K562 (cell line): ENCODE measurements at regions not wholly inside any gene's neighbourhood (a gene's known extent, or its start where the extent isn't known, plus 50 kb on each side); places are given as distances from the start of the nearest gene placed in this dataset.

ENCODE experiments used
- ATAC-seq: fragments of 200-7000 bp; cut with Tn5 transposase; 3 replicates; pipeline ENCODE4 v1.9.1; 2020; ENCODE audit warnings: moderate library complexity
- BruUV-seq: library from RNA; stranded (reverse); fragments of 400-500 nt; replicated peaks from 2 replicates; lab custom pipeline; 2021; lab: Mats Ljungman, UMichigan
- CTCF ChIA-PET: fragments of 300-600 bp; formaldehyde crosslinking; extraction: SDS; loops from one replicate; lab custom pipeline; 2021; ENCODE audit warnings: low intra/inter-chr PET ratio; lab: Yijun Ruan, JAX
- POLR2A ChIA-PET: fragments of 300-600, 350-650 bp; sonication (Branson Sonifier 250); formaldehyde crosslinking; extraction: SDS; loops from one replicate; lab custom pipeline; 2021; ENCODE audit warnings: antibody characterized with exemption, inconsistent platforms; lab: Yijun Ruan, JAX
- DNase-seq, 4 experiments: peaks; one replicate each; pipeline versions ENCODE4 v3.0.0 to v3.0.0-alpha.2; 2011 to 2018; ENCODE audit warnings: low spot score in 3 of 4, mixed read lengths in 3 of 4; ENCODE audit errors: extremely low read depth in 1 of 4
- FAIRE-seq: peaks from 2 replicates; lab custom pipeline; 2011; peaks lifted over from hg19 to GRCh38; lab: Jason Lieb, UNC
- H2AFZ ChIP-seq: 2 replicates; pipeline ENCODE4 v1.6.0; 2011; ENCODE audit warnings: low read depth, low read length, control low read depth, inconsistent platforms
- H3K27ac ChIP-seq: fragments of 200-600 bp; 3 replicates; pipeline ENCODE4 v1.8.0; 2011; ENCODE audit warnings: low read depth, mild to moderate bottlenecking, control low read depth, inconsistent platforms, low read length, moderate library complexity, mixed read lengths; ENCODE audit errors: extremely low read depth
- H3K27me3 ChIP-seq, 2 experiments: fragments of 300-600 bp in 1 of 2; 2 replicates in 1 of 2; 3 replicates in 1 of 2; pipeline versions ENCODE4 v1.6.0 to v1.8.0; 2011; ENCODE audit warnings: inconsistent platforms in 2 of 2, low read length in 2 of 2, mild to moderate bottlenecking in 1 of 2, mixed read lengths in 1 of 2, moderate library complexity in 1 of 2; ENCODE audit not compliant: control insufficient read depth in 2 of 2, insufficient read depth in 2 of 2
- H3K36me3 ChIP-seq: fragments of 300-600 bp; 3 replicates; pipeline ENCODE4 v1.8.0; 2011; ENCODE audit warnings: mild to moderate bottlenecking, low read length, inconsistent platforms; ENCODE audit not compliant: control insufficient read depth, insufficient read depth
- H3K4me1 ChIP-seq, 2 experiments: fragments of 200-600 bp in 1 of 2; replicated peaks in 1 of 2; 2 replicates in 1 of 2; 3 replicates in 1 of 2; pipeline versions ENCODE4 v1.5.1 to v1.8.0; 2011; ENCODE audit warnings: inconsistent platforms in 2 of 2, low read length in 2 of 2, mild to moderate bottlenecking in 1 of 2, mixed read lengths in 1 of 2, moderate library complexity in 1 of 2; ENCODE audit not compliant: control insufficient read depth in 2 of 2, insufficient read depth in 2 of 2
- H3K4me2 ChIP-seq: 2 replicates; pipeline ENCODE4 v1.6.1; 2011; ENCODE audit warnings: low read length, control low read depth, inconsistent platforms, mixed read lengths; ENCODE audit not compliant: insufficient read depth
- H3K4me3 ChIP-seq: fragments of 200-600 bp; sonication (generic), shearing (Covaris generic); 2 replicates; pipeline ENCODE4 v1.5.1; 2016; ENCODE audit warnings: control low read depth, inconsistent platforms
- H3K79me2 ChIP-seq: fragments of 200-600 bp; 3 replicates; pipeline ENCODE4 v1.8.0; 2011; ENCODE audit warnings: low read length, inconsistent platforms; ENCODE audit not compliant: control insufficient read depth, insufficient read depth
- H3K9ac ChIP-seq, 2 experiments: 2 replicates each; pipeline versions ENCODE4 v1.6.0 to v1.6.1; 2011; ENCODE audit warnings: low read depth in 2 of 2, low read length in 2 of 2, control low read depth in 1 of 2, inconsistent platforms in 1 of 2, mild to moderate bottlenecking in 1 of 2, mixed read lengths in 1 of 2; ENCODE audit not compliant: insufficient read depth in 1 of 2
- H3K9me1 ChIP-seq: one replicate; pipeline ENCODE4 v1.6.0; 2011; ENCODE audit warnings: inconsistent platforms, mild to moderate bottlenecking, low read length, moderate library complexity; ENCODE audit not compliant: control insufficient read depth, insufficient read depth
- H3K9me3 ChIP-seq: replicated peaks from 2 replicates; pipeline ENCODE4 v1.5.1; 2011; ENCODE audit warnings: low read depth, low read length, inconsistent platforms; ENCODE audit not compliant: control insufficient read depth, insufficient read depth
- H4K20me1 ChIP-seq: replicated peaks from 2 replicates; pipeline ENCODE4 v1.6.1; 2011; ENCODE audit warnings: low read length, inconsistent platforms, mixed read lengths; ENCODE audit not compliant: control insufficient read depth, insufficient read depth
- ILF3 ChIP-seq: fragments of 450-650 bp; IDR thresholded peaks from 2 replicates; pipeline ENCODE4 v1.6.1; 2018; ENCODE audit warnings: antibody characterized with exemption, mild to moderate bottlenecking, moderate library complexity, borderline replicate concordance
- NR1H2 ChIP-seq: sonication (generic); formaldehyde crosslinking; IDR thresholded peaks from 2 replicates; pipeline ENCODE4 v1.4.0; 2020; ENCODE audit warnings: mild to moderate bottlenecking, missing genetic modification reagents
- PCBP1 ChIP-seq: fragments of 200-400 bp; formaldehyde crosslinking; IDR thresholded peaks from 2 replicates; pipeline ENCODE4 v1.6.1; 2018; ENCODE audit warnings: mild to moderate bottlenecking, low read depth, low read length; ENCODE audit not compliant: poor library complexity, severe bottlenecking
- TEAD1 ChIP-seq, 2 experiments: fragments of 450-650 bp in 1 of 2; sonication (generic) in 1 of 2; formaldehyde crosslinking; IDR thresholded peaks; 2 replicates each; pipeline versions ENCODE4 v1.4.0 to v1.8.0; 2020 to 2022; ENCODE audit warnings: mild to moderate bottlenecking in 2 of 2, missing genetic modification reagents in 1 of 2
- ZNF175 ChIP-seq: fragments of 200-800 bp; sonication (Bioruptor generic); IDR thresholded peaks from 2 replicates; pipeline ENCODE4 v1.6.1; 2016; ENCODE audit warnings: low read depth, mild to moderate bottlenecking, missing genetic modification characterization, missing compliant biosample characterization
- whole genome bisulfite sequencing: fragments of 100-300 bp; shearing (Covaris generic); methylation state at CpG from one replicate; pipeline ENCODE4 v1.1.6; 2016; ENCODE audit warnings: low coverage, mixed read lengths; ENCODE audit not compliant: insufficient coverage; ENCODE audit errors: missing lambda C conversion rate; 5-methylcytosine and 5-hydroxymethylcytosine counted together
- in situ Hi-C: fragments of 300-500 bp; cut with MboI; formaldehyde crosslinking; loops from 4 replicates; pipeline ENCODE4 v1.15.0; 2018; ENCODE audit warnings: inconsistent platforms, mixed read lengths
- intact Hi-C: fragments of 100-400 bp; cut with micrococcal nuclease; formaldehyde crosslinking; loops from 2 replicates; pipeline ENCODE4 v1.14.2; 2022
- TF ChIP-seq, protein P1 (sequence below): fragments of 250-450 bp; sonication (Bioruptor Pico); IDR thresholded peaks from 2 replicates; pipeline ENCODE4 v1.4.0; 2020; ENCODE audit warnings: mild to moderate bottlenecking, moderate library complexity
- TF ChIP-seq, protein P2 (sequence below): IDR thresholded peaks from 2 replicates; pipeline ENCODE4 v1.6.1; 2011; ENCODE audit not compliant: insufficient read length; ENCODE audit errors: extremely low read depth
- TF ChIP-seq, protein P3 (sequence below), 2 experiments: fragments of 450-650 bp in 1 of 2; sonication (generic) in 1 of 2; formaldehyde crosslinking in 1 of 2; IDR thresholded peaks in 1 of 2; conservative IDR thresholded peaks in 1 of 2; 2 replicates each; pipeline versions ENCODE4 v1.6.1 to v1.8.1; 2016 to 2023; ENCODE audit warnings: mild to moderate bottlenecking in 2 of 2, moderate library complexity in 2 of 2, inconsistent platforms in 1 of 2, missing genetic modification reagents in 1 of 2

DNA sequence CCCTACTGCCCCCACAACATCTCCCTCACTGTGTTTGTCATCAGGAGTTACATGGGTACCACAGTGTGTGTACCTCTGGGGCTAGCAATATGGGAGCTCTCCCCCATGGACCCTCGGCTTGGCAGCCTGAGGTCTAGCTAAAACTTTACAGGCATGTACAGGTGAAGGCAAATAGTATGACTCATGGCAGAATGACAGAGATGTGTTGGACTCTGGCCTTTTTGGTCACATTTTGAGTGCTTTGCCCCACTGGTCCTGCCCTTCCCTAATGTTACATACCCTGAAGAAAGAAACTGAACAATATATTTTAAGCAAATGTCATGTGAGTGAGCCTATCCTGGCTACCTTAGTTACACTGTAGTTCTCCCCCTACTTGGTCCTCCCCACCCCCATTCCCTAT lies 124.0 kb downstream of the NGF start (continued):
- TF ChIP-seq, protein P1, sequence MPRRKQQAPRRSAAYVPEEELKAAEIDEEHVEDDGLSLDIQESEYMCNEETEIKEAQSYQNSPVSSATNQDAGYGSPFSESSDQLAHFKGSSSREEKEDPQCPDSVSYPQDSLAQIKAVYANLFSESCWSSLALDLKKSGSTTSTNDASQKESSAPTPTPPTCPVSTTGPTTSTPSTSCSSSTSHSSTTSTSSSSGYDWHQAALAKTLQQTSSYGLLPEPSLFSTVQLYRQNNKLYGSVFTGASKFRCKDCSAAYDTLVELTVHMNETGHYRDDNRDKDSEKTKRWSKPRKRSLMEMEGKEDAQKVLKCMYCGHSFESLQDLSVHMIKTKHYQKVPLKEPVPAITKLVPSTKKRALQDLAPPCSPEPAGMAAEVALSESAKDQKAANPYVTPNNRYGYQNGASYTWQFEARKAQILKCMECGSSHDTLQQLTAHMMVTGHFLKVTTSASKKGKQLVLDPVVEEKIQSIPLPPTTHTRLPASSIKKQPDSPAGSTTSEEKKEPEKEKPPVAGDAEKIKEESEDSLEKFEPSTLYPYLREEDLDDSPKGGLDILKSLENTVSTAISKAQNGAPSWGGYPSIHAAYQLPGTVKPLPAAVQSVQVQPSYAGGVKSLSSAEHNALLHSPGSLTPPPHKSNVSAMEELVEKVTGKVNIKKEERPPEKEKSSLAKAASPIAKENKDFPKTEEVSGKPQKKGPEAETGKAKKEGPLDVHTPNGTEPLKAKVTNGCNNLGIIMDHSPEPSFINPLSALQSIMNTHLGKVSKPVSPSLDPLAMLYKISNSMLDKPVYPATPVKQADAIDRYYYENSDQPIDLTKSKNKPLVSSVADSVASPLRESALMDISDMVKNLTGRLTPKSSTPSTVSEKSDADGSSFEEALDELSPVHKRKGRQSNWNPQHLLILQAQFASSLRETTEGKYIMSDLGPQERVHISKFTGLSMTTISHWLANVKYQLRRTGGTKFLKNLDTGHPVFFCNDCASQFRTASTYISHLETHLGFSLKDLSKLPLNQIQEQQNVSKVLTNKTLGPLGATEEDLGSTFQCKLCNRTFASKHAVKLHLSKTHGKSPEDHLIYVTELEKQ: no peak

DNA sequence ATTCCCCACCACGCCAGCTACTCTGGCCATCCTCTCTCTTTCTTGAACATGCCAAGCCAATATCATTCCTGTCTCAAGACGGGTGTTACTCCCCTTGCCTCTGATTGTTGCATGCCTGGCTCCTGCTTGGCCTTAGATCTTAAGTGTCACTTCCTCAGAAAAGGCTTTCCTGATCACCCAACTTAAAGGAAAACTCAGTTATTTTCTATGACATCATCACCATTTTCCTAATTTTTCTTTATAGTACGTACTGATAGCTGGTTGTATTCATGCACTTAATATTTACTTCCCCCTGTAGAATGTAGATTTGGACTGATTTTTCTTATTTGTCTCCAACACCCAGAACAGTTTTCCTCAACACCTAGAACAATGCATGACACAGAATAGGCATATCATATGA lies 123.8 kb upstream of the TSPAN2 start:
- Histone ChIP-seq H3K79me2 (no peaks in the 10 kb centered on the region), H3K4me1 (no peaks in the 10 kb centered on the region), H3K36me3 (no peaks in the 10 kb centered on the region), H3K9me1 (no peaks in the 10 kb centered on the region), H3K27me3 (peaks cover 0 to 4% of the 10 kb centered on the region in 2 experiments; a peak in 1 of 5 replicates), H3K4me3 (no peak overlapping the region), H3K9ac (no peak overlapping the region), H3K4me2 (no peak overlapping the region), H4K20me1 (0 out of 2 replicates have a peak, but pooled peaks cover 2% of the 10 kb centered on the region), H3K27ac (no peak overlapping the region), H3K9me3 (no peaks in the 10 kb centered on the region), H2AFZ (no peak overlapping the region)
- in situ Hi-C loops: no loop called here
- CTCF ChIA-PET: no interaction called here
- ATAC-seq (no peak), FAIRE-seq (no peak), DNase-seq (no peak)
- WGBS: 0% methylated on average over 3 of the region's 3 CpGs
- POLR2A ChIA-PET: no interaction called here
- BruUV-seq: no TSS peak
- intact Hi-C loops: no loop called here
- TF ChIP-seq TEAD1 (CRISPR knock-in tag; IDR thresholded peaks at IDR 0.05) (no peak), NR1H2 (no peak), ILF3 (no peak), PCBP1 (no peak), ZNF175 (CRISPR knock-in tag) (no peak)
- TF ChIP-seq, protein P2, sequence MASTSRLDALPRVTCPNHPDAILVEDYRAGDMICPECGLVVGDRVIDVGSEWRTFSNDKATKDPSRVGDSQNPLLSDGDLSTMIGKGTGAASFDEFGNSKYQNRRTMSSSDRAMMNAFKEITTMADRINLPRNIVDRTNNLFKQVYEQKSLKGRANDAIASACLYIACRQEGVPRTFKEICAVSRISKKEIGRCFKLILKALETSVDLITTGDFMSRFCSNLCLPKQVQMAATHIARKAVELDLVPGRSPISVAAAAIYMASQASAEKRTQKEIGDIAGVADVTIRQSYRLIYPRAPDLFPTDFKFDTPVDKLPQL: no peak
- TF ChIP-seq, protein P3, sequence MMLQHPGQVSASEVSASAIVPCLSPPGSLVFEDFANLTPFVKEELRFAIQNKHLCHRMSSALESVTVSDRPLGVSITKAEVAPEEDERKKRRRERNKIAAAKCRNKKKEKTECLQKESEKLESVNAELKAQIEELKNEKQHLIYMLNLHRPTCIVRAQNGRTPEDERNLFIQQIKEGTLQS (IDR thresholded peaks at IDR 0.05): no peak; the same call in 1 of the 2 replicates
- TF ChIP-seq, protein P3 (CRISPR knock-in tag; conservative IDR thresholded peaks at IDR 0.05): no peak
